Body of pancreas (tissue), 4 donors: ENCODE measurements at regions not wholly inside any gene's neighbourhood (a gene's known extent, or its start where the extent isn't known, plus 50 kb on each side); places are given as distances from the start of the nearest gene placed in this dataset.

Source experiments
- CTCF ChIP-seq, 7 experiments: fragments of 450-650 bp in 4 of 7; fragments of 200-600 bp in 3 of 7; sonication (generic) in 3 of 7; IDR thresholded peaks; one replicate each; pipeline ENCODE4 v1.5.1; 2016 to 2019; ENCODE audit warnings: antibody characterized with exemption in 7 of 7
- POLR2A ChIP-seq, 3 donors: fragments of 450-650 bp; IDR thresholded peaks; one replicate each; pipeline ENCODE4 v1.6.1; 2016; ENCODE audit warnings: antibody characterized with exemption in 3 of 3, mild to moderate bottlenecking in 2 of 3

DNA sequence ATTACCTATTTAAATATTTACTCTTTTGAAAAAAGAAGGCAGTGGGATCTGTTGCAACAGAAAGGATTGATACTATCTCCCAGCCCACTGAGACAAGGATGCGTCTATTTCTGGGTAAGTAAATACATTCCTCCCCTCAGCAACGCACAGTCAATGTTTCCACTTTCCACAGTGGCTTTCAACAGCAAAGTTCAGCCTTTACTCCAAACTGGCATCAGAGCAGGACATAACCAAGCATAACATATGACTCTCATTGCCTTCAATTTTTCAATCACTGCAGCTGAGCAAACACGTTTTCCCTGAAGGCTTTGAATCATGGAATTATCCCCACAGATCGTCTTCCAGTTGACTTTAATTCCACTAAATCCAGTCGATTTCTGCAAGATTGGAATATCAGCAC, 160.3 kb upstream of the FRG1 start:
- TF ChIP-seq POLR2A (IDR thresholded peaks at IDR 0.05) = no peak
- no peak for TF ChIP-seq CTCF (IDR thresholded peaks at IDR 0.05)
